ENCODE measurements at regions not wholly inside any gene's neighbourhood (a gene's known extent, or its start where the extent isn't known, plus 50 kb on each side); places are given as distances from the start of the nearest gene placed in this dataset.

DNA sequence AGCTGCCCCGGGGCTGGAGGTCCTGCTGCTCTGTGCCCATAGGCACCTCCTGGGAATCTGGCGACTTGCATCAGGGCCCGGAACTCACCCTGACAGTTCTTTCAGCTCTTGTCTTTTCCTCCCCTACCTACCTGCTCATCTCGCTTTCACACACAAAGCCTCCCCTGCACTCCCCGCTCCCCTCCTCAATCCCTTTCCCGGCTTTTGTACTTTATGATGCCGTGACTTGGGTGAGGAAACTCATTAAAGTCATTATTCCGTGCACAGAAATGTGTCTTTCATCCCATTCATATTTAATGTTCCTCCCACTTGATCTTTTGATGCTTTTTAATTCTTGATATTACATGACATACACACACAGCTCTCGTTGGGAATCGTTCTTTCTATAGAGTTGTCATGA, 218.6 kb downstream of the RPS24 start:
- CTCF ChIA-PET = no interaction called here
- TF ChIP-seq CTCF (IDR thresholded peaks at IDR 0.05) (no peak), EZH2 (IDR thresholded peaks at IDR 0.05; ENCODE audit: borderline replicate concordance, insufficient read depth, low read depth, low read length, poor library complexity, severe bottlenecking) (no peak)
- Histone ChIP-seq H3K4me3 (ENCODE audit: control extremely low read depth in 1 of 5, extremely low read depth in 1 of 5, insufficient read depth in 1 of 5, low read depth in 2 of 5, low read length in 4 of 5) (no peak overlapping the region), H3K27ac (ENCODE audit: low read length in 2 of 2) (no peak overlapping the region), H3K4me1 (ENCODE audit: control insufficient read depth in 2 of 2, insufficient read depth in 2 of 2, low read length in 2 of 2) (peaks cover 10 to 12% of the 10 kb centered on the region in 2 donors), H4K20me1 (ENCODE audit: control insufficient read depth, insufficient read depth, low read length, poor library complexity, severe bottlenecking) (no peaks in the 10 kb centered on the region), H3K9me3 (ENCODE audit: control extremely low read depth in 1 of 3, control insufficient read depth in 2 of 3, insufficient read depth in 1 of 3, low read length in 2 of 3) (no peaks in the 10 kb centered on the region), H3K79me2 (ENCODE audit: control insufficient read depth, insufficient read depth, low read length) (no peaks in the 10 kb centered on the region), H3K36me3 (replicated peaks in 1 of 2; ENCODE audit: control extremely low read depth in 1 of 2, control insufficient read depth in 1 of 2, extremely low read depth in 1 of 2, insufficient read depth in 2 of 2, low read length in 1 of 2) (no peaks in the 10 kb centered on the region), H3K27me3 (replicated peaks in 1 of 4; ENCODE audit: control extremely low read depth in 1 of 4, control insufficient read depth in 3 of 4, insufficient read depth in 4 of 4, low read length in 3 of 4) (peaks cover 0 to 15% (median 5%) of the 10 kb centered on the region in 4 experiments), H3K4me2 (replicated peaks; ENCODE audit: low read depth, low read length, poor library complexity, severe bottlenecking) (no peak overlapping the region), H3K9ac (ENCODE audit: low read length) (no peak overlapping the region), H2AFZ (ENCODE audit: insufficient read depth, low read depth, low read length, poor library complexity, severe bottlenecking) (no peak overlapping the region)
- POLR2A ChIA-PET = no interaction called here
- Mint-ChIP-seq H3K27ac (no peak overlapping the region), H3K4me3 (no peak overlapping the region), H3K9me3 (ENCODE audit: insufficient read depth) (no peaks in the 10 kb centered on the region), H3K4me1 (peaks cover 26% of the 10 kb centered on the region), H3K27me3 (peaks cover 19% of the 10 kb centered on the region)
- WGBS (ENCODE audit: insufficient coverage) = 96% methylated on average over 8 of the region's 10 CpGs
- intact Hi-C loops (cut with micrococcal nuclease) = no loop called here
- ATAC-seq (ENCODE audit: low read depth) = no peak
- DNase-seq = no peak

DNA sequence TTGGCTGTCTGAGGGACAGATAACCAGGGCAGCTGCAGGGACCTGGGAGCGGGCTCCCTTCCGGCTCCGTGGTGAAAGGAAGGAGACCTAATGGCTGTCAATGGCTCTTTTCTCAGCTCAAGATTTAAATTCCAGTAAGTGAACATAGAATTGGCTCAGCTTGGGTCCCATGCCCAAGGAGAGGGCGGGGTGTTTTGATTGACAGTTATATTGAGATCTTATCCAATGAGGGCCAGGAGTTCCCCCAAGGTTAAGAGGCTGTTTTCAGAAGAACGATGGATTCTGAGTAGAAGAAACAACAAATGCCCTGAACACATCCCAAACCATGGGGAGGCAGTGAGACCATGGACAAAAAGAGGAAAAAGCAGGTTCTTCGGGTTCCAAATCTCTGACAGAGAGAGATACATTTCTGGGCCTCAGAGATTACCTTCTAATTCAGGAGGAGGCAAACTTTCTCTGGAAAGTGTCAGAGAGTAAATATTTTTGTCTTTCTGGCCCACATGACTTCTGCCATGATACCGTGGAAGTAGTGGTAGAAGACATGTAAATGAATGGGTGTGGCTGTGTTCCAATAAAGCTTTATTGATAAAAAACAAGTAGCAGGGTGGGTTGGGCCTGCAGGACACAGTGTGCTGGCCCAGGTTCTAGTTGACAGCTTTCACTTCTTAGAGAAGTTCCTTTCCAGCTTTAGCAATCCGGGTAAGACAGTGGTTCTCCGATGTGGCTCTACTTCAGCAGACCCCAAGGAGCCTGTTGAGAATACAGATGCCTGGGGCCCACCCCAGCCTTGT, 219.6 kb downstream of the RPS24 start:
- Histone ChIP-seq H3K4me3 (ENCODE audit: control extremely low read depth in 1 of 5, extremely low read depth in 1 of 5, insufficient read depth in 1 of 5, low read depth in 2 of 5, low read length in 4 of 5) (no peak overlapping the region), H3K9me3 (ENCODE audit: control extremely low read depth in 1 of 3, control insufficient read depth in 2 of 3, insufficient read depth in 1 of 3, low read length in 2 of 3) (no peaks in the 10 kb centered on the region), H4K20me1 (ENCODE audit: control insufficient read depth, insufficient read depth, low read length, poor library complexity, severe bottlenecking) (no peaks in the 10 kb centered on the region), H3K27ac (ENCODE audit: low read length in 2 of 2) (no peak overlapping the region), H3K4me1 (ENCODE audit: control insufficient read depth in 2 of 2, insufficient read depth in 2 of 2, low read length in 2 of 2) (peaks cover 10 to 12% of the 10 kb centered on the region in 2 donors), H3K36me3 (replicated peaks in 1 of 2; ENCODE audit: control extremely low read depth in 1 of 2, control insufficient read depth in 1 of 2, extremely low read depth in 1 of 2, insufficient read depth in 2 of 2, low read length in 1 of 2) (no peaks in the 10 kb centered on the region), H3K27me3 (replicated peaks in 1 of 4; ENCODE audit: control extremely low read depth in 1 of 4, control insufficient read depth in 3 of 4, insufficient read depth in 4 of 4, low read length in 3 of 4) (peaks cover 0 to 13% (median 2%) of the 10 kb centered on the region in 4 experiments), H3K79me2 (ENCODE audit: control insufficient read depth, insufficient read depth, low read length) (no peaks in the 10 kb centered on the region), H3K4me2 (replicated peaks; ENCODE audit: low read depth, low read length, poor library complexity, severe bottlenecking) (no peak overlapping the region), H2AFZ (ENCODE audit: insufficient read depth, low read depth, low read length, poor library complexity, severe bottlenecking) (no peak overlapping the region), H3K9ac (ENCODE audit: low read length) (no peak overlapping the region)
- POLR2A ChIA-PET = no interaction called here
- H3K4me3 Mint-ChIP-seq = no peak overlapping the region
- no peak for TF ChIP-seq EZH2 (IDR thresholded peaks at IDR 0.05; ENCODE audit: borderline replicate concordance, insufficient read depth, low read depth, low read length, poor library complexity, severe bottlenecking)
- TF ChIP-seq CTCF (IDR thresholded peaks at IDR 0.05) = no peak
- intact Hi-C loops (cut with micrococcal nuclease) = no loop called here
- peaks cover 11% of the 10 kb centered on the region for H3K27me3 Mint-ChIP-seq
- H3K27ac Mint-ChIP-seq = no peak overlapping the region
- 95% methylated on average over 8 of the region's 9 CpGs for WGBS (ENCODE audit: insufficient coverage)
- H3K4me1 Mint-ChIP-seq = peaks cover 24% of the 10 kb centered on the region
- CTCF ChIA-PET = no interaction called here
- DNase-seq (no peak), ATAC-seq (ENCODE audit: low read depth) (no peak)
- H3K9me3 Mint-ChIP-seq (ENCODE audit: insufficient read depth) = no peaks in the 10 kb centered on the region
